Astrocyte of the spinal cord (primary cell): ENCODE measurements at regions not wholly inside any gene's neighbourhood (a gene's known extent, or its start where the extent isn't known, plus 50 kb on each side); places are given as distances from the start of the nearest gene placed in this dataset.

ENCODE experiments used
- DNase-seq: peaks from one replicate; pipeline ENCODE4 v3.0.0; 2011; ENCODE audit warnings: low read depth, low spot score
- H3K4me3 ChIP-seq: 2 replicates; pipeline ENCODE4 v1.5.1; 2011; ENCODE audit warnings: low read depth, mild to moderate bottlenecking, low read length, moderate library complexity
- in situ Hi-C: cut with HindIII; loops from 2 replicates; pipeline ENCODE4 v1.10.0; 2017; ENCODE audit warnings: low sequenced_read_pairs
- TF ChIP-seq, protein P1 (sequence below): IDR thresholded peaks from 2 replicates; pipeline ENCODE4 v1.5.1; 2012; ENCODE audit warnings: low read depth, mild to moderate bottlenecking, low read length, inconsistent platforms

- no peak overlapping the region for H3K4me3 ChIP-seq
- TF ChIP-seq, protein P1, sequence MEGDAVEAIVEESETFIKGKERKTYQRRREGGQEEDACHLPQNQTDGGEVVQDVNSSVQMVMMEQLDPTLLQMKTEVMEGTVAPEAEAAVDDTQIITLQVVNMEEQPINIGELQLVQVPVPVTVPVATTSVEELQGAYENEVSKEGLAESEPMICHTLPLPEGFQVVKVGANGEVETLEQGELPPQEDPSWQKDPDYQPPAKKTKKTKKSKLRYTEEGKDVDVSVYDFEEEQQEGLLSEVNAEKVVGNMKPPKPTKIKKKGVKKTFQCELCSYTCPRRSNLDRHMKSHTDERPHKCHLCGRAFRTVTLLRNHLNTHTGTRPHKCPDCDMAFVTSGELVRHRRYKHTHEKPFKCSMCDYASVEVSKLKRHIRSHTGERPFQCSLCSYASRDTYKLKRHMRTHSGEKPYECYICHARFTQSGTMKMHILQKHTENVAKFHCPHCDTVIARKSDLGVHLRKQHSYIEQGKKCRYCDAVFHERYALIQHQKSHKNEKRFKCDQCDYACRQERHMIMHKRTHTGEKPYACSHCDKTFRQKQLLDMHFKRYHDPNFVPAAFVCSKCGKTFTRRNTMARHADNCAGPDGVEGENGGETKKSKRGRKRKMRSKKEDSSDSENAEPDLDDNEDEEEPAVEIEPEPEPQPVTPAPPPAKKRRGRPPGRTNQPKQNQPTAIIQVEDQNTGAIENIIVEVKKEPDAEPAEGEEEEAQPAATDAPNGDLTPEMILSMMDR: no peak
- in situ Hi-C loops: no loop called here
- DNase-seq: no peak
Measured at GRCh38 chr14:26703686-26704366, 106.0 kb upstream of the NOVA1 start.

GRCh38 chr14:26707234-26707633, 109.4 kb upstream of the NOVA1 start:
- DNase-seq: no peak
- in situ Hi-C loops: no loop called here
- H3K4me3 ChIP-seq: no peak overlapping the region
- TF ChIP-seq, protein P1: no peak

DNA sequence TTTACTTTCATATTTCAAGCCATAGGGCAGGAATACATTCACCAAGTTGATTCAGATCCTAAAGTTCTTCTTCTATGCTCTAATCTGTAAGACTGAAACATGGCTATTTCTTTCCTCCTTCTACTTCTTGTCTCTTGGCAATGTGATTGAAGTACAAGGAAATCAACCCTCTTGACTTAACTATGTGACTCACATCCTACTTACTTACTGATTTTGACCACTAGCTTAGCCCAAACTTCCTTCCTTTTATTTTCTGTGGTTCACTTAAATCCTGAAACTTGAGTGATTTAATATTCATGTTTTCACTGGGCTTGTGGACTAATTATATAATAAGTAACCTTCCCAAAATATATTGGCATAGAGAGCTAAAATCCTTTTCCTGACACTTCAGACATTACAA, 111.2 kb upstream of the NOVA1 start:
- no peak overlapping the region for H3K4me3 ChIP-seq
- in situ Hi-C loops: no loop called here
- DNase-seq: peak; percentile 61
- TF ChIP-seq, protein P1: no peak

- TF ChIP-seq, protein P1: no peak
- in situ Hi-C loops: no loop called here
- DNase-seq: peak; percentile 75
- no peak overlapping the region for H3K4me3 ChIP-seq
Measured at GRCh38 chr14:26719514-26719913, 121.7 kb upstream of the NOVA1 start.

DNA sequence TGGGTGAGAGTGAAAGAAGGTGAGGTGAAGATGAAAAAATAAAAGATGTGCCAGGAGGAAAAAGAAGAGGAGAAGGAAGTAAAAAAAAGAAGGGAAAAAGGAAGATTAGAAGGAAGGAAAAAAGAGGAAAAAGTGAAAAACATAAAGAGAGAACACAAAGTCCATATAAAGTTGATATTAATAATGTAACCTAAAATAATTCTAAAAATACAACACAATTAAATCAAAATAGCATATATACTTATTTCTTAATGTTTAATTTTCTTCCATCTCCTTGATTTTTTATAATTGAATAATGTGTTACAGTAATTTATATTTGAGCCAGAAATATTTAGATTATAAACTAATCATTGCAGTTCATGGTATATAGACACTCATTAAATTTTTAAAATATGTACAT, 124.4 kb upstream of the NOVA1 start:
- in situ Hi-C loops: no loop called here
- TF ChIP-seq, protein P1: no peak
- no peak for DNase-seq
- no peak overlapping the region for H3K4me3 ChIP-seq

DNA sequence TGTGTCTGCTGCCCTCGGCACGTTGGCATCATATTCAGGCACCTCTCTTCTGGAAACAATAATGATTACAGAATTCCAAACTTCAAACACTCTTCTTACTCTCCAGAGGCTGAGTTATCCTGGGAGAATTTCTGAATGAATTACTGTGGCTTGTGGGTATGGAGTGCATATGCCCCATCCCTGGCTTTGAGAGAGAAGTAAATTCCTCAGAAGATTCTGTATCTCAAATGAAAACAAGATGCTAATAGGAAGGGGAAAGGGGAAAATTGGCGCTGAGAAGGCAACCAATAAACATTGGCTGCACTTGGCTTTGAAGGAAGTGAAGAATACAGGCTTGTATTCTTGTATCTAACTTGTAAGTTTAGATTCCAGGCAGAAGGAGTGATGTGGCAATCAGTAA, 132.0 kb upstream of the NOVA1 start:
- in situ Hi-C loops: no loop called here
- TF ChIP-seq, protein P1: no peak
- DNase-seq: peak; percentile 69
- H3K4me3 ChIP-seq: no peak overlapping the region
